ENCODE measurements at regions not wholly inside any gene's neighbourhood (a gene's known extent, or its start where the extent isn't known, plus 50 kb on each side); places are given as distances from the start of the nearest gene placed in this dataset.
"Not testable (repeated sequence)": the region's sequence is repeated elsewhere in the genome, so short reads cannot be mapped to it uniquely, and the experiment has no call there.

- DNase-seq (ENCODE audit: low spot score) = no peak
Measured at GRCh38 chr4:149986917-149987316, 91.3 kb upstream of the DCLK2 start.

- no peak for DNase-seq (ENCODE audit: low spot score)
Measured at GRCh38 chr4:149987330-149988086, 90.7 kb upstream of the DCLK2 start.

GRCh38 chr4:149988087-149988410 lies 90.2 kb upstream of the DCLK2 start:
- DNase-seq (ENCODE audit: low spot score) = no peak

GRCh38 chr4:149993030-149993429 lies 85.2 kb upstream of the DCLK2 start:
- DNase-seq (ENCODE audit: low spot score) = no peak

- DNase-seq (ENCODE audit: low spot score) = no peak
Measured at GRCh38 chr4:149995134-149995756, 83.0 kb upstream of the DCLK2 start.

- no peak for DNase-seq (ENCODE audit: low spot score)
Measured at GRCh38 chr4:149997881-149998421, 80.3 kb upstream of the DCLK2 start.

GRCh38 chr4:149999485-150000074 lies 78.7 kb upstream of the DCLK2 start:
- DNase-seq (ENCODE audit: low spot score) = peak; percentile 65

GRCh38 chr4:150001815-150002214 lies 76.4 kb upstream of the DCLK2 start:
- no peak for DNase-seq (ENCODE audit: low spot score)

GRCh38 chr4:150002561-150002960 lies 75.7 kb upstream of the DCLK2 start:
- DNase-seq (ENCODE audit: low spot score) = no peak

GRCh38 chr4:150004481-150004880 lies 73.8 kb upstream of the DCLK2 start:
- DNase-seq (ENCODE audit: low spot score) = no peak

GRCh38 chr4:150005537-150005936 lies 72.7 kb upstream of the DCLK2 start:
- no peak for DNase-seq (ENCODE audit: low spot score)

GRCh38 chr4:150006197-150006596 lies 72.0 kb upstream of the DCLK2 start:
- no peak for DNase-seq (ENCODE audit: low spot score)

GRCh38 chr4:150007512-150007911 lies 70.7 kb upstream of the DCLK2 start:
- no peak for DNase-seq (ENCODE audit: low spot score)

- DNase-seq (ENCODE audit: low spot score) = no peak
Measured at GRCh38 chr4:150008546-150008945, 69.7 kb upstream of the DCLK2 start.

GRCh38 chr4:150009533-150009932 lies 68.7 kb upstream of the DCLK2 start:
- DNase-seq (ENCODE audit: low spot score) = no peak

- peak; percentile 29 for DNase-seq (ENCODE audit: low spot score)
Measured at GRCh38 chr4:150010525-150011126, 67.6 kb upstream of the DCLK2 start.

GRCh38 chr4:150012851-150013360 lies 65.3 kb upstream of the DCLK2 start:
- no peak for DNase-seq (ENCODE audit: low spot score)

GRCh38 chr4:150015910-150016309 lies 62.3 kb upstream of the DCLK2 start:
- DNase-seq (ENCODE audit: low spot score) = not testable (repeated sequence)

- DNase-seq (ENCODE audit: low spot score) = not testable (repeated sequence)
Measured at GRCh38 chr4:150016621-150017020, 61.6 kb upstream of the DCLK2 start.

GRCh38 chr4:150018257-150018656 lies 60.0 kb upstream of the DCLK2 start:
- DNase-seq (ENCODE audit: low spot score) = no peak

GRCh38 chr4:150021483-150021882 lies 56.8 kb upstream of the DCLK2 start:
- DNase-seq (ENCODE audit: low spot score) = no peak

GRCh38 chr4:150023489-150023888 lies 54.8 kb upstream of the DCLK2 start:
- DNase-seq (ENCODE audit: low spot score) = no peak

- not testable (repeated sequence) for DNase-seq (ENCODE audit: low spot score)
Measured at GRCh38 chr4:150026987-150027386, 51.3 kb upstream of the DCLK2 start.
